ENCODE measurements at regions not wholly inside any gene's neighbourhood (a gene's known extent, or its start where the extent isn't known, plus 50 kb on each side); places are given as distances from the start of the nearest gene placed in this dataset.

GRCh38 chr11:129266536-129266935, 74.4 kb upstream of the ARHGAP32 start:
- DNase-seq = no peak

- DNase-seq = no peak
Observed at GRCh38 chr11:129265125-129265788, 73.1 kb upstream of the ARHGAP32 start.

GRCh38 chr11:129264114-129264513, 72.0 kb upstream of the ARHGAP32 start:
- no peak for DNase-seq

GRCh38 chr11:129260750-129261149, 68.6 kb upstream of the ARHGAP32 start:
- no peak for DNase-seq

GRCh38 chr11:129259931-129260348, 67.8 kb upstream of the ARHGAP32 start:
- DNase-seq = no peak

- DNase-seq = no peak
Observed at GRCh38 chr11:129258205-129258604, 66.1 kb upstream of the ARHGAP32 start.

- DNase-seq = no peak
Observed at GRCh38 chr11:129257512-129257911, 65.4 kb upstream of the ARHGAP32 start.

- no peak for DNase-seq
Observed at GRCh38 chr11:129252621-129253020, 60.5 kb upstream of the ARHGAP32 start.

- no peak for DNase-seq
Observed at GRCh38 chr11:129251067-129251466, 58.9 kb upstream of the ARHGAP32 start.

- no peak for DNase-seq
Observed at GRCh38 chr11:129249923-129250322, 57.8 kb upstream of the ARHGAP32 start.

- DNase-seq = no peak
Observed at GRCh38 chr11:129249351-129249750, 57.2 kb upstream of the ARHGAP32 start.

GRCh38 chr11:129248618-129249017, 56.5 kb upstream of the ARHGAP32 start:
- DNase-seq = no peak

GRCh38 chr11:129247135-129247534, 55.0 kb upstream of the ARHGAP32 start:
- DNase-seq = no peak

- DNase-seq = no peak
Observed at GRCh38 chr11:129242855-129243254, 50.7 kb upstream of the ARHGAP32 start.
